Testis (tissue), 2 donors: ENCODE measurements at regions not wholly inside any gene's neighbourhood (a gene's known extent, or its start where the extent isn't known, plus 50 kb on each side); places are given as distances from the start of the nearest gene placed in this dataset.

Source experiments
- DNase-seq: peaks from one replicate; pipeline ENCODE4 v3.0.0-alpha.2; 2019
- H3K27ac ChIP-seq, 2 donors: fragments of 200-600 bp; sonication (generic); one replicate each; pipeline ENCODE4 v1.5.1; 2019
- H3K27me3 ChIP-seq: fragments of 200-600 bp; sonication (generic); one replicate; pipeline ENCODE4 v1.5.1; 2019
- H3K36me3 ChIP-seq: fragments of 200-600 bp; sonication (generic); one replicate; pipeline ENCODE4 v1.5.1; 2017; ENCODE audit warnings: low read depth; ENCODE audit errors: missing control alignments
- H3K4me1 ChIP-seq: fragments of 200-600 bp; sonication (generic); one replicate; pipeline ENCODE4 v1.5.1; 2019
- H3K4me3 ChIP-seq, 2 donors: fragments of 200-600 bp; sonication (generic); one replicate each; pipeline ENCODE4 v1.5.1; 2017 to 2019
- H3K9me3 ChIP-seq: fragments of 200-600 bp; sonication (generic); one replicate; pipeline ENCODE4 v1.5.1; 2017
- POLR2A ChIP-seq: fragments of 450-650 bp; IDR thresholded peaks from one replicate; pipeline ENCODE4 v1.6.1; 2017; ENCODE audit warnings: antibody characterized with exemption, mild to moderate bottlenecking, moderate library complexity
- WGBS, 2 donors: methylation state at CpG; one replicate each; pipeline ENCODE4 v1.1.5; 2018; 5-methylcytosine and 5-hydroxymethylcytosine counted together
- intact Hi-C: fragments of 100-400 bp; cut with DNase I; formaldehyde crosslinking; loops from one replicate; pipeline ENCODE4 v1.15.1; 2023; ENCODE audit warnings: low total_unique reads
- TF ChIP-seq, protein P1 (sequence below), 3 experiments: fragments of 450-650 bp in 2 of 3; fragments of 200-600 bp in 1 of 3; sonication (generic) in 1 of 3; IDR thresholded peaks; one replicate each; pipeline ENCODE4 v1.5.1; 2016 to 2019; ENCODE audit warnings: antibody characterized with exemption in 3 of 3, mild to moderate bottlenecking in 2 of 3, moderate library complexity in 1 of 3

DNA sequence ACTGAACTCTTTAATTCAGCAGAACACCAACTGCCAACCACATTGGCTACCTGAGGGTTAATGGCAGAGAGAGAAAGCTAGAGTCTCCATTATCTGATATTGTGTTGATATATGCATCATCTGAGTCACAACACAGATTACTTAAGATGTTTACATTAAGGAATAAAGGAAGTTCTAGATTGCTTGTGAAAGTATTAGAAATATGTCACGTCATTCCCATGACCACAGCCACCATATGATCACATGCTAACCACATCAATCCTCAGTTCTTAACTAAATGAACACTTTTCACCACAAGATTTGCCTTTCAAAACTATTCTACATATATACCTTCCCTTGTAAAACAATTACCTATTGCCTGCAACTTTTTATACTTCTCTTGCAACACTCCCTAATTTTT lies 337.9 kb downstream of the FGFR2 start:
- H3K27me3 ChIP-seq: no peaks in the 10 kb centered on the region
- H3K9me3 ChIP-seq: no peaks in the 10 kb centered on the region
- H3K27ac ChIP-seq: no peak overlapping the region
- H3K4me3 ChIP-seq: no peak overlapping the region
- WGBS, 2 donors: 76 to 83% methylated on average over 1 of the region's 1 CpG
- intact Hi-C loops: no loop called here
- no peaks in the 10 kb centered on the region for H3K4me1 ChIP-seq
- no peak for TF ChIP-seq POLR2A
- TF ChIP-seq, protein P1, sequence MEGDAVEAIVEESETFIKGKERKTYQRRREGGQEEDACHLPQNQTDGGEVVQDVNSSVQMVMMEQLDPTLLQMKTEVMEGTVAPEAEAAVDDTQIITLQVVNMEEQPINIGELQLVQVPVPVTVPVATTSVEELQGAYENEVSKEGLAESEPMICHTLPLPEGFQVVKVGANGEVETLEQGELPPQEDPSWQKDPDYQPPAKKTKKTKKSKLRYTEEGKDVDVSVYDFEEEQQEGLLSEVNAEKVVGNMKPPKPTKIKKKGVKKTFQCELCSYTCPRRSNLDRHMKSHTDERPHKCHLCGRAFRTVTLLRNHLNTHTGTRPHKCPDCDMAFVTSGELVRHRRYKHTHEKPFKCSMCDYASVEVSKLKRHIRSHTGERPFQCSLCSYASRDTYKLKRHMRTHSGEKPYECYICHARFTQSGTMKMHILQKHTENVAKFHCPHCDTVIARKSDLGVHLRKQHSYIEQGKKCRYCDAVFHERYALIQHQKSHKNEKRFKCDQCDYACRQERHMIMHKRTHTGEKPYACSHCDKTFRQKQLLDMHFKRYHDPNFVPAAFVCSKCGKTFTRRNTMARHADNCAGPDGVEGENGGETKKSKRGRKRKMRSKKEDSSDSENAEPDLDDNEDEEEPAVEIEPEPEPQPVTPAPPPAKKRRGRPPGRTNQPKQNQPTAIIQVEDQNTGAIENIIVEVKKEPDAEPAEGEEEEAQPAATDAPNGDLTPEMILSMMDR (IDR thresholded peaks at IDR 0.05): no peak
- H3K36me3 ChIP-seq: no peaks in the 10 kb centered on the region
- no peak for DNase-seq

DNA sequence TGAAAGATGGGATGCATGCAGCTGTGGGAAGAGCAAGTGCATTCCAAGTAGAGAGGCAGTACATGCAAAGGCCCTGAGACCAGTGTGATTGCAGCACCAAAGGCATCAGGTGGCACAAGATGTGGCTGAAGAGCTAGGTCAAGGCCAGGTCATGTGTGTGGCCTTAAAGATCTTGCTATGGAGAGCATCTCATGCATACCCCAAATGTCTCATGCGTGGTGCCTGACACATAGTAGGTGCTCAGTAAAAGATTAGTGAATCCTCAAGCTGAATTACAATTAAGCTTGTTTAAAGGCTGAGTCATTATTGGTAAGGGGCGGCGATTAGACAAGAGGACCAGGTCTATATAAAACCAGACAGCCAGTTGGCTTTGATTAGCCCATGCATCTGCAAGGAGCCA lies 336.6 kb downstream of the FGFR2 start:
- TF ChIP-seq POLR2A: no peak
- TF ChIP-seq, protein P1 (IDR thresholded peaks at IDR 0.05): no peak
- no peak overlapping the region for H3K27ac ChIP-seq
- DNase-seq: no peak
- intact Hi-C loops: no loop called here
- no peaks in the 10 kb centered on the region for H3K27me3 ChIP-seq
- H3K4me3 ChIP-seq: no peak overlapping the region
- no peaks in the 10 kb centered on the region for H3K4me1 ChIP-seq
- H3K9me3 ChIP-seq: no peaks in the 10 kb centered on the region
- H3K36me3 ChIP-seq: no peaks in the 10 kb centered on the region
- 95 to 100% methylated on average over 2 to 3 of the region's 3 CpGs for WGBS, 2 donors

DNA sequence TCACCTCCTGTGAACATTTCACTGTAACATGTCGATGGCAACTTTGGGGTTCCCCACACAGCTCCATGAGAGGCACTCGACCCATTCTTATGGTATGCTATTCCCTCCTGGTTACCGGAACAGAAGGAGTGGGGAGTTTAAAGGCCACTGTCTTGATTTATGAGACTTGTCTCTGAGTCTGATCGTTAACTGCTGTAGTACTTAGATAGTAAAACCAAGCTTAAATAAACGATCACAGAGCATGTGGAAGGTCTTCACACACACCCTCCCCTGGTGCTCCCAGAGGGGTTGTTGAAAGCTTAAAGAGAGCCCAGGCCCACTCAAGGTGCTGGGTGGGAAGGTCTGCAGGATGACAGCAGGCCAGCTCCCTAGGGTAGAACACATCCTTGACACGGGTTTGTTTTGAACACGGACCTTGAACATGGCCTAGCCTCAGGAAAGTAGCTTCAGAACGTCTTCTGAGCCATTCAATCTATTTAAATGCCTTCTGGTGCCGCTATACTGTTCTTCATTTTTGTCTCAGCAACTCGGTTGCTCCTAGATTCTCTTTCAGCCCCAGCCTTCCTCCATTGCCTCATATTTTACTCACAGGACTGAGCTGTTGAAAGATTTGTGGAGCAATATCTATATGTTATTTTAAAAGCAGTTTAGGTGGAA lies 335.3 kb downstream of the FGFR2 start:
- Histone ChIP-seq H3K9me3 (no peaks in the 10 kb centered on the region), H3K36me3 (no peaks in the 10 kb centered on the region), H3K27ac (no peak overlapping the region), H3K4me3 (no peak overlapping the region), H3K27me3 (no peaks in the 10 kb centered on the region), H3K4me1 (no peaks in the 10 kb centered on the region)
- intact Hi-C loops: no loop called here
- TF ChIP-seq, protein P1 (IDR thresholded peaks at IDR 0.05): no peak
- TF ChIP-seq POLR2A: no peak
- DNase-seq: no peak
- WGBS, 2 donors: 62 to 67% methylated on average over 10 of the region's 10 CpGs

DNA sequence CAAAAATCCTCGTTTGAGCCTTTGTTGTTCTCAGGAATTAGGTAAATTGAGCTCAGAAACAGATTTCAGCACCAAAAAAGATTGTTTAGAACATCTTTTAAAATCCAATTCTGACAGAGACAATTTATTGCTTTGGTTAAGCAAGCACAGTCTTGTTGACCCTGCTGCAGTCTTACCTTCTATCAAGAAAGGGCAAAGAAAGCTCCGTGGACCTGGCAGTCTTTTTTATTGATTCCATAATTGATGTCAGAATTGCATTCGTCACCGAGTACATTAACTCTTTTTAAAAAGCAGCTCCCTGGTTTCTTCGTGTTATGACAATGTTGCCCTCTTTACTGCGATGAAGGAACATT lies 334.8 kb downstream of the FGFR2 start:
- intact Hi-C loops: no loop called here
- Histone ChIP-seq H3K4me3 (no peak overlapping the region), H3K4me1 (no peaks in the 10 kb centered on the region), H3K27me3 (no peaks in the 10 kb centered on the region), H3K9me3 (no peaks in the 10 kb centered on the region), H3K27ac (no peak overlapping the region), H3K36me3 (no peaks in the 10 kb centered on the region)
- TF ChIP-seq, protein P1 (IDR thresholded peaks at IDR 0.05): no peak
- no peak for TF ChIP-seq POLR2A
- 69 to 73% methylated on average over 6 of the region's 6 CpGs for WGBS, 2 donors
- no peak for DNase-seq
